ENCODE measurements at regions not wholly inside any gene's neighbourhood (a gene's known extent, or its start where the extent isn't known, plus 50 kb on each side); places are given as distances from the start of the nearest gene placed in this dataset.

DNA sequence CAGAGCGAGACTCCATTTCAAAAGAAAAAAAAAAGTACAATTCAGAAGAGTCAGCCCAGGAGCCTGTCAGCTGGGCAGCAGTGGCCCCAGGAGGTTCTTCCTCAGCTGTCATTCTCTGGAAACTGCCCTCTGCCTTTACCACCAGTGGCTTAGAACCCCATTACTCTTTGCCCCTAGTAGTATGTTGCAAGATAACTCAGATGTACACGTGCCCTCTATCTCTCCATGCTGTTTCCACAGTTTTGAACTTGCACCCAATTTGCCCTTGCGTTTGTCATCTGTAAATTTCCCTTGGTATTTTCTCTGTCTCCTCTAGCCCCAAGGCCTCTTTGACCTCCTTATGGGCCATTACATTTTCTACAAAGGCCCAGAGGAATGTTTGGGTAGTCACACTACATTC is 56.7 kb upstream of the PRKAR2B start:
- TF ChIP-seq, protein P1, sequence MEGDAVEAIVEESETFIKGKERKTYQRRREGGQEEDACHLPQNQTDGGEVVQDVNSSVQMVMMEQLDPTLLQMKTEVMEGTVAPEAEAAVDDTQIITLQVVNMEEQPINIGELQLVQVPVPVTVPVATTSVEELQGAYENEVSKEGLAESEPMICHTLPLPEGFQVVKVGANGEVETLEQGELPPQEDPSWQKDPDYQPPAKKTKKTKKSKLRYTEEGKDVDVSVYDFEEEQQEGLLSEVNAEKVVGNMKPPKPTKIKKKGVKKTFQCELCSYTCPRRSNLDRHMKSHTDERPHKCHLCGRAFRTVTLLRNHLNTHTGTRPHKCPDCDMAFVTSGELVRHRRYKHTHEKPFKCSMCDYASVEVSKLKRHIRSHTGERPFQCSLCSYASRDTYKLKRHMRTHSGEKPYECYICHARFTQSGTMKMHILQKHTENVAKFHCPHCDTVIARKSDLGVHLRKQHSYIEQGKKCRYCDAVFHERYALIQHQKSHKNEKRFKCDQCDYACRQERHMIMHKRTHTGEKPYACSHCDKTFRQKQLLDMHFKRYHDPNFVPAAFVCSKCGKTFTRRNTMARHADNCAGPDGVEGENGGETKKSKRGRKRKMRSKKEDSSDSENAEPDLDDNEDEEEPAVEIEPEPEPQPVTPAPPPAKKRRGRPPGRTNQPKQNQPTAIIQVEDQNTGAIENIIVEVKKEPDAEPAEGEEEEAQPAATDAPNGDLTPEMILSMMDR (conservative IDR thresholded peaks at IDR 0.05; ENCODE audit: low read depth, low read length) = no peak
- no peak overlapping the region for H3K4me3 ChIP-seq (ENCODE audit: low read depth, low read length)
- no peak for DNase-seq (ENCODE audit: low read depth)

- TF ChIP-seq, protein P1 (conservative IDR thresholded peaks at IDR 0.05; ENCODE audit: low read depth, low read length) = no peak
- H3K4me3 ChIP-seq (ENCODE audit: low read depth, low read length) = no peak overlapping the region
- DNase-seq (ENCODE audit: low read depth) = no peak
Measured at GRCh38 chr7:106992511-106992910, 52.0 kb upstream of the PRKAR2B start.
